GM19023 (cell line): ENCODE measurements at regions not wholly inside any gene's neighbourhood (a gene's known extent, or its start where the extent isn't known, plus 50 kb on each side); places are given as distances from the start of the nearest gene placed in this dataset.
"Not testable (repeated sequence)": the region's sequence is repeated elsewhere in the genome, so short reads cannot be mapped to it uniquely, and the experiment has no call there.

Source experiments
- ATAC-seq: cut with Tn5 transposase; IDR thresholded peaks from one replicate; pipeline ENCODE4 v1.9.1; 2021; ENCODE audit warnings: mild to moderate bottlenecking, moderate library complexity; ENCODE audit not compliant: unreplicated experiment

GRCh38 chrX:78603908-78604307, 55.2 kb downstream of the RTL3 start:
- no peak for ATAC-seq

GRCh38 chrX:78595901-78596502, 63.1 kb downstream of the RTL3 start:
- no peak for ATAC-seq

GRCh38 chrX:78593701-78594100, 65.4 kb downstream of the RTL3 start:
- no peak for ATAC-seq

- ATAC-seq, result no peak
These were observed 67.1 kb downstream of the RTL3 start for GRCh38 chrX:78592030-78592429.

- no peak for ATAC-seq
These were observed 84.8 kb downstream of the RTL3 start for GRCh38 chrX:78574306-78574705.

- ATAC-seq, result no peak
These were observed 85.5 kb downstream of the RTL3 start for GRCh38 chrX:78573630-78574029.

GRCh38 chrX:78571849-78572248, 87.3 kb downstream of the RTL3 start:
- ATAC-seq, result no peak

GRCh38 chrX:78555401-78555980, 103.6 kb downstream of the RTL3 start:
- no peak for ATAC-seq

- not testable (repeated sequence) for ATAC-seq
These were observed 106.5 kb downstream of the RTL3 start for GRCh38 chrX:78552628-78553027.

GRCh38 chrX:78548012-78548411, 111.1 kb downstream of the RTL3 start:
- ATAC-seq, result no peak

GRCh38 chrX:78545233-78545632, 113.9 kb downstream of the RTL3 start:
- no peak for ATAC-seq

- no peak for ATAC-seq
These were observed 115.8 kb downstream of the RTL3 start for GRCh38 chrX:78543281-78543680.

- ATAC-seq, result no peak
These were observed 119.0 kb downstream of the RTL3 start for GRCh38 chrX:78540171-78540570.

GRCh38 chrX:78534221-78534620, 124.9 kb downstream of the RTL3 start:
- ATAC-seq, result no peak

GRCh38 chrX:78532363-78532762, 126.8 kb downstream of the RTL3 start:
- no peak for ATAC-seq

GRCh38 chrX:78527818-78528217, 131.3 kb downstream of the RTL3 start:
- ATAC-seq, result no peak

- ATAC-seq, result no peak
These were observed 131.9 kb downstream of the RTL3 start for GRCh38 chrX:78527263-78527662.

- no peak for ATAC-seq
These were observed 136.5 kb downstream of the RTL3 start for GRCh38 chrX:78522601-78523000.

GRCh38 chrX:78517124-78517523, 142.0 kb downstream of the RTL3 start:
- peak; percentile 87 for ATAC-seq

- ATAC-seq, result no peak
These were observed 144.3 kb downstream of the RTL3 start for GRCh38 chrX:78514852-78515251.

- ATAC-seq, result no peak
These were observed 145.0 kb downstream of the RTL3 start for GRCh38 chrX:78513971-78514738.

- ATAC-seq, result no peak
These were observed 152.9 kb downstream of the RTL3 start for GRCh38 chrX:78506248-78506647.
